ENCODE measurements at regions not wholly inside any gene's neighbourhood (a gene's known extent, or its start where the extent isn't known, plus 50 kb on each side); places are given as distances from the start of the nearest gene placed in this dataset.

DNA sequence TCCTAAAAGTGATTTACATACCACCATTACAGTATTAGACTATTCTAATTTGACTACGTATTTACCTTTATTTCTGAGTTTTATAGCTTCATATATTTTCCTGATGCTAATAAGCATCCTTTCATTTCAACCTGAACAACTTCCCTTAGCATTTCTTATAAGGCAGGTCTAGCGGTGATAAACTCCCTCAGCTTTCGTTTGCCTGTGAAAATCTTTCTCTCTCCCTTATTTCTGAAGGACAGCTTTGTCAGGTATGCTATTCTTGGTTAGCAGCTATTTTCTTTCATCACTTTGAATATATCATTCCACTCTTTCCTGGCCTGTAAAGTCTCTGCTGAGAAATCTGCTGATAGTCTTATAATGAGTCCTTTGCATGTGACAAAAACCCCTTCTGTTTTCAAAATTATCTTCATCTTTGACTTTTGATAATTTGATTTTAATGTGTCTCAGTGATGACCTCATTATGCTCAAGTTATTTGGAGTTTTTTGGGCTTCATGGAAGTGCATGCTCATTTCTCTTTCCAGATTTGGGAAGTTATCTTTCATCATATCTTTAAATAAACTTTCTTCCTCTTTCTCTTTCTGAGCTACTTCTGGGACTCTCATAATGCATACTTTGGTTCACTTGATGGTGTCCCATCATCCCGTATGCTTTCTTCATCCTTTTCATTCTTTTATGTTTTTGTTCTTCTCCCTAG lies 285.4 kb upstream of the PMFBP1 start:
- DNase-seq (ENCODE audit: extremely low read depth in 1 of 4, low spot score in 3 of 4) (no peak), FAIRE-seq (no peak), ATAC-seq (no peak)
- Histone ChIP-seq H3K9me3 (replicated peaks; ENCODE audit: control insufficient read depth, insufficient read depth, low read depth, low read length) (no peaks in the 10 kb centered on the region), H3K4me1 (replicated peaks in 1 of 2; ENCODE audit: control insufficient read depth in 2 of 2, insufficient read depth in 2 of 2, low read length in 2 of 2) (no peaks in the 10 kb centered on the region), H3K36me3 (ENCODE audit: control insufficient read depth, insufficient read depth, low read length) (no peaks in the 10 kb centered on the region), H3K9me1 (ENCODE audit: control insufficient read depth, insufficient read depth, low read length) (no peaks in the 10 kb centered on the region), H4K20me1 (replicated peaks; ENCODE audit: control insufficient read depth, insufficient read depth, low read length) (no peaks in the 10 kb centered on the region), H3K4me3 (no peak overlapping the region), H3K4me2 (ENCODE audit: insufficient read depth, low read length) (no peak overlapping the region), H3K79me2 (ENCODE audit: control insufficient read depth, insufficient read depth, low read length) (no peaks in the 10 kb centered on the region), H3K9ac (ENCODE audit: insufficient read depth in 1 of 2, low read depth in 2 of 2, low read length in 2 of 2) (no peak overlapping the region), H3K27me3 (ENCODE audit: control insufficient read depth in 2 of 2, insufficient read depth in 2 of 2, low read length in 2 of 2) (no peaks in the 10 kb centered on the region), H2AFZ (ENCODE audit: low read depth, low read length) (no peak overlapping the region), H3K27ac (ENCODE audit: extremely low read depth, low read depth, low read length) (no peak overlapping the region)
- CTCF ChIA-PET (ENCODE audit: low intra/inter-chr PET ratio): no interaction called here
- no TSS peak for BruUV-seq (replicated peaks)
- POLR2A ChIA-PET: interaction anchor here (1.5 kb wide), 1 partner anchor 19 kb away, joined by 3 read pairs; no protein-coding TSS in a partner anchor
- in situ Hi-C loops (cut with MboI): no loop called here
- 28% methylated on average over 4 of the region's 4 CpGs for WGBS (ENCODE audit: insufficient coverage, low coverage, missing lambda C conversion rate)
- intact Hi-C loops (cut with micrococcal nuclease): no loop called here
- TF ChIP-seq PCBP2 (IDR thresholded peaks at IDR 0.05; ENCODE audit: low read depth, low read length, poor library complexity, severe bottlenecking): no peak
- TF ChIP-seq ZSCAN29 (IDR thresholded peaks at IDR 0.05): no peak
- no peak for TF ChIP-seq ZNF174 (CRISPR knock-in tag; IDR thresholded peaks at IDR 0.05)
- TF ChIP-seq SREBF1 (IDR thresholded peaks at IDR 0.05; ENCODE audit: borderline replicate concordance, low read depth, low read length): no peak
- no peak for TF ChIP-seq NONO (IDR thresholded peaks at IDR 0.05; ENCODE audit: low read depth in 2 of 2, low read length in 1 of 2)
- TF ChIP-seq, protein P1, sequence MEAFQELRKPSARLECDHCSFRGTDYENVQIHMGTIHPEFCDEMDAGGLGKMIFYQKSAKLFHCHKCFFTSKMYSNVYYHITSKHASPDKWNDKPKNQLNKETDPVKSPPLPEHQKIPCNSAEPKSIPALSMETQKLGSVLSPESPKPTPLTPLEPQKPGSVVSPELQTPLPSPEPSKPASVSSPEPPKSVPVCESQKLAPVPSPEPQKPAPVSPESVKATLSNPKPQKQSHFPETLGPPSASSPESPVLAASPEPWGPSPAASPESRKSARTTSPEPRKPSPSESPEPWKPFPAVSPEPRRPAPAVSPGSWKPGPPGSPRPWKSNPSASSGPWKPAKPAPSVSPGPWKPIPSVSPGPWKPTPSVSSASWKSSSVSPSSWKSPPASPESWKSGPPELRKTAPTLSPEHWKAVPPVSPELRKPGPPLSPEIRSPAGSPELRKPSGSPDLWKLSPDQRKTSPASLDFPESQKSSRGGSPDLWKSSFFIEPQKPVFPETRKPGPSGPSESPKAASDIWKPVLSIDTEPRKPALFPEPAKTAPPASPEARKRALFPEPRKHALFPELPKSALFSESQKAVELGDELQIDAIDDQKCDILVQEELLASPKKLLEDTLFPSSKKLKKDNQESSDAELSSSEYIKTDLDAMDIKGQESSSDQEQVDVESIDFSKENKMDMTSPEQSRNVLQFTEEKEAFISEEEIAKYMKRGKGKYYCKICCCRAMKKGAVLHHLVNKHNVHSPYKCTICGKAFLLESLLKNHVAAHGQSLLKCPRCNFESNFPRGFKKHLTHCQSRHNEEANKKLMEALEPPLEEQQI (IDR thresholded peaks at IDR 0.05): no peak
- TF ChIP-seq SNIP1 (IDR thresholded peaks at IDR 0.05; ENCODE audit: low read depth): no peak
- TF ChIP-seq TOE1 (IDR thresholded peaks at IDR 0.05; ENCODE audit: borderline replicate concordance): no peak
- no peak for TF ChIP-seq TOE1 (CRISPR knock-in tag; IDR thresholded peaks at IDR 0.05; ENCODE audit: borderline replicate concordance, low read depth)
- TF ChIP-seq, protein P2, sequence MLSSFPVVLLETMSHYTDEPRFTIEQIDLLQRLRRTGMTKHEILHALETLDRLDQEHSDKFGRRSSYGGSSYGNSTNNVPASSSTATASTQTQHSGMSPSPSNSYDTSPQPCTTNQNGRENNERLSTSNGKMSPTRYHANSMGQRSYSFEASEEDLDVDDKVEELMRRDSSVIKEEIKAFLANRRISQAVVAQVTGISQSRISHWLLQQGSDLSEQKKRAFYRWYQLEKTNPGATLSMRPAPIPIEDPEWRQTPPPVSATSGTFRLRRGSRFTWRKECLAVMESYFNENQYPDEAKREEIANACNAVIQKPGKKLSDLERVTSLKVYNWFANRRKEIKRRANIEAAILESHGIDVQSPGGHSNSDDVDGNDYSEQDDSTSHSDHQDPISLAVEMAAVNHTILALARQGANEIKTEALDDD (IDR thresholded peaks at IDR 0.05): no peak
- TF ChIP-seq ARID4B (CRISPR knock-in tag; IDR thresholded peaks at IDR 0.05): no peak
- TF ChIP-seq ZKSCAN1 (IDR thresholded peaks at IDR 0.05; ENCODE audit: low read depth, low read length): no peak
- TF ChIP-seq NR0B1 (IDR thresholded peaks at IDR 0.05; ENCODE audit: partially characterized antibody): no peak
- no peak for TF ChIP-seq BDP1 (IDR thresholded peaks at IDR 0.05; ENCODE audit: insufficient read depth, insufficient read length)

Measured in K562 (cell line).